ENCODE measurements at regions not wholly inside any gene's neighbourhood (a gene's known extent, or its start where the extent isn't known, plus 50 kb on each side); places are given as distances from the start of the nearest gene placed in this dataset.

DNA sequence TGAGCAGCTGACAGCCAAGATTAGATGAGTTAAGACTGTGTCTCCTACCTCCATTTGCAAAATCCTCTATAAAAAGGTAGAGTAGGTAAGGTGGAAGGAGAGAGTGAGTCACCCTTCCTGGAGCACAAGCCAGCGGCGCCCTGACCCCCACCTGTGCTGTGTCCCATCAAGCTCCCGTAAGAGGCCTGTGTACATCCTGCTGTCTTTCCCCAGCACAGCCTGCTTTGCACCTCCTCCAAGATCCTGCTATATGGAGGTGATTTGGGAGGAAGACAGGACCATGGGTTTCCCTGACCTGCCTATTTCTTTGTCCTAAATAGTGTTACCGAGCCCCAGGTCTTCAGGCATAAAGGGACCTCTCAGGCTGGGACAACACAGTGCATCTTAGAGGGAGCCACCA lies 62.3 kb upstream of the UQCRFS1 start:
- no peak overlapping the region for H3K4me3 ChIP-seq (ENCODE audit: control insufficient read depth, low read depth, low read length)
- TF ChIP-seq, protein P1, sequence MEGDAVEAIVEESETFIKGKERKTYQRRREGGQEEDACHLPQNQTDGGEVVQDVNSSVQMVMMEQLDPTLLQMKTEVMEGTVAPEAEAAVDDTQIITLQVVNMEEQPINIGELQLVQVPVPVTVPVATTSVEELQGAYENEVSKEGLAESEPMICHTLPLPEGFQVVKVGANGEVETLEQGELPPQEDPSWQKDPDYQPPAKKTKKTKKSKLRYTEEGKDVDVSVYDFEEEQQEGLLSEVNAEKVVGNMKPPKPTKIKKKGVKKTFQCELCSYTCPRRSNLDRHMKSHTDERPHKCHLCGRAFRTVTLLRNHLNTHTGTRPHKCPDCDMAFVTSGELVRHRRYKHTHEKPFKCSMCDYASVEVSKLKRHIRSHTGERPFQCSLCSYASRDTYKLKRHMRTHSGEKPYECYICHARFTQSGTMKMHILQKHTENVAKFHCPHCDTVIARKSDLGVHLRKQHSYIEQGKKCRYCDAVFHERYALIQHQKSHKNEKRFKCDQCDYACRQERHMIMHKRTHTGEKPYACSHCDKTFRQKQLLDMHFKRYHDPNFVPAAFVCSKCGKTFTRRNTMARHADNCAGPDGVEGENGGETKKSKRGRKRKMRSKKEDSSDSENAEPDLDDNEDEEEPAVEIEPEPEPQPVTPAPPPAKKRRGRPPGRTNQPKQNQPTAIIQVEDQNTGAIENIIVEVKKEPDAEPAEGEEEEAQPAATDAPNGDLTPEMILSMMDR (conservative IDR thresholded peaks at IDR 0.05; ENCODE audit: control insufficient read depth, insufficient read depth, low read depth, low read length): no peak
- DNase-seq (ENCODE audit: low read depth): no peak

DNA sequence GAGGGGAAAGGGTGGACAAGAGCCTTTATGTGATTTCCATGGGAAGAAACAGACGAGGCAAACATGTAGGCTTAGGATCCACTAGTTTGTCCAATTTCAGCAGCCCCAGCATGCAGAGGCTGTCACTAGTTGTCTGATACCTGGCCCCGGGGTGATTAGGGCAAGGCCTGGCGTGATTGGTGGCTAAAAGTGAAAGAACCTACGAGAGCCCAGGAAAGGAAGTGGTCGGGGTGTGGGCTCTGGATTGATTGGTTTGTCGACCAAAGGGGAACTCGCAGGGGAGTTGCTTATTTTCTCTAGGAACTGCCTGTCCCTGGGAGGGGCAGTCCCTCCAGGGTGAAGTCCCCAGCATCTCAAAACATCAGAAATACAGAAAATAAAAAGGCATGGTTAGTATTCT lies 64.2 kb upstream of the UQCRFS1 start:
- TF ChIP-seq, protein P1 (conservative IDR thresholded peaks at IDR 0.05; ENCODE audit: control insufficient read depth, insufficient read depth, low read depth, low read length): no peak
- H3K4me3 ChIP-seq (ENCODE audit: control insufficient read depth, low read depth, low read length): no peak overlapping the region
- no peak for DNase-seq (ENCODE audit: low read depth)

- TF ChIP-seq, protein P1 (conservative IDR thresholded peaks at IDR 0.05; ENCODE audit: control insufficient read depth, insufficient read depth, low read depth, low read length): no peak
- DNase-seq (ENCODE audit: low read depth): no peak
- no peak overlapping the region for H3K4me3 ChIP-seq (ENCODE audit: control insufficient read depth, low read depth, low read length)
Measured at GRCh38 chr19:29278716-29279115, 65.8 kb upstream of the UQCRFS1 start.

GRCh38 chr19:29283366-29283765 lies 70.4 kb upstream of the UQCRFS1 start:
- DNase-seq (ENCODE audit: low read depth): no peak
- H3K4me3 ChIP-seq (ENCODE audit: control insufficient read depth, low read depth, low read length): no peak overlapping the region
- TF ChIP-seq, protein P1 (conservative IDR thresholded peaks at IDR 0.05; ENCODE audit: control insufficient read depth, insufficient read depth, low read depth, low read length): no peak

- DNase-seq (ENCODE audit: low read depth): no peak
- no peak overlapping the region for H3K4me3 ChIP-seq (ENCODE audit: control insufficient read depth, low read depth, low read length)
- TF ChIP-seq, protein P1 (conservative IDR thresholded peaks at IDR 0.05; ENCODE audit: control insufficient read depth, insufficient read depth, low read depth, low read length): no peak
Measured at GRCh38 chr19:29285187-29285687, 72.3 kb upstream of the UQCRFS1 start.

DNA sequence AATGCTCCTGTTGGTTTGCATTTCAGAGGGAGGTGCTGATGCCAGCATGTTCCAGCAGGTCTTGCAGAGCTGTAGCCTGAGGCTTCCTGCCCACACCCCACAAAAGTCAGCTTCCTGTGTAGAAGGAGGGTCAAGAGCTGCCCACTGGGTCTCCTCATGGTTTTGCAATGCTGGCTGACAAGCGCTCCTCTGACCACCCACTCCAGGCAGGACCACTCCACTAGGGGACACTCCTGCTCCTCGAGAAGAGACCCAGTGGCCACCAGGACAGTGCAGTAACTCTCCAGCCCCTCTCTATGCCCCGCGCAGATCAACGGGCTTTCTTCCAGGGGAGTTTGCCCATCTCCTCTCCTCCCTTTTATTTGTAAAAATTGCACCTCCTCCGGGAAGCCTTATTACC lies 72.9 kb upstream of the UQCRFS1 start:
- TF ChIP-seq, protein P1 (conservative IDR thresholded peaks at IDR 0.05; ENCODE audit: control insufficient read depth, insufficient read depth, low read depth, low read length): peak; percentile 1
- no peak for DNase-seq (ENCODE audit: low read depth)
- no peak overlapping the region for H3K4me3 ChIP-seq (ENCODE audit: control insufficient read depth, low read depth, low read length)

DNA sequence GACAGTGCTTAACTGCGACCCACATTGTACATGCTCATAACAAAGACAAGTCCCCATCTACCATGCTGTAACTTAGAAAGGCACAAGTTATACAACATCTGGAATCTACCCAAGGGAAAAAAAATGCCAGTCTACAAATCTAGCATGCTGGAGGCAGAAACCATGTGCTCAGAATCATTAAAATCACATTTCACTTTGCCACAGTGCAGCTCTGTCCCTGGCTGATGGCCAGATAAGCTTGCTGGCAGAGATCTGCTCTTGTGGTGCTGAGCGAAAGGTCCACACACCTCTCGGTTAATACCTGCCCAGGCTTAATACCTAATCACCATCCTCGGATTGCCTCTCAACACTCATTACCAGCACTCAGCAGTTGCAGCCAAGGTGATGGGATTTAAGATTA lies 74.1 kb upstream of the UQCRFS1 start:
- no peak for DNase-seq (ENCODE audit: low read depth)
- TF ChIP-seq, protein P1 (conservative IDR thresholded peaks at IDR 0.05; ENCODE audit: control insufficient read depth, insufficient read depth, low read depth, low read length): no peak
- no peak overlapping the region for H3K4me3 ChIP-seq (ENCODE audit: control insufficient read depth, low read depth, low read length)
